GM13976 (cell line): ENCODE measurements at regions not wholly inside any gene's neighbourhood (a gene's known extent, or its start where the extent isn't known, plus 50 kb on each side); places are given as distances from the start of the nearest gene placed in this dataset.

Source experiments
- DNase-seq: peaks from one replicate; pipeline ENCODE4 v3.0.0; 2012; ENCODE audit warnings: low spot score
- CTCF ChIP-seq: IDR thresholded peaks from 2 replicates; pipeline ENCODE4 v1.5.1; 2012; ENCODE audit warnings: borderline replicate concordance, mild to moderate bottlenecking; ENCODE audit not compliant: insufficient read depth; ENCODE audit errors: extremely low read depth, missing control alignments, control extremely low read depth
- in situ Hi-C: fragments of 300-500 bp; cut with MboI; formaldehyde crosslinking; loops from one replicate; pipeline ENCODE4 v1.12.0; 2022; ENCODE audit warnings: low sequenced_read_pairs, mixed read lengths, inconsistent platforms; ENCODE audit not compliant: unreplicated experiment

DNA sequence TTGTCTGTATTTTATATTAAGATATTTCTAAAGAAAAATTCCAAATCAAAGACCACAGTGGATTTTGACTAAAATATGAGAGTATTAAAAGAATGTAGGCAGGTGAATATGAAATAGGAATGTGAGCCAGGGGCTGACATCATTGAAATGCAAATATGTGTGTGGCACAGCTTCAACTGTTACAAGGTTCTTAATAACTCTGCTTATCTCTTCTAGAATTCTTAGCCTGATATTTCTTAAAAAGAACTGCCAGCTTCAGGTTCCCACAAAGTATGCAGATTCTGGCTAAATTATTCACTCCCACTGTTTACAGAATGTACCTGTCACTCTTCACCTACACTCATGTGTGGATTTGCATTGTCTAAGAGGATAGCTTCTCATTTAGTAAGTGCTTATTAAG is 274.4 kb downstream of the DIRAS2 start:
- DNase-seq: no peak
- no peak for TF ChIP-seq CTCF
- in situ Hi-C loops: no loop called here

GRCh38 chr9:90368928-90369327 is 273.7 kb downstream of the DIRAS2 start:
- TF ChIP-seq CTCF: no peak
- no peak for DNase-seq
- in situ Hi-C loops: no loop called here

GRCh38 chr9:90379771-90380170 is 262.9 kb downstream of the DIRAS2 start:
- in situ Hi-C loops: no loop called here
- DNase-seq: no peak

DNA sequence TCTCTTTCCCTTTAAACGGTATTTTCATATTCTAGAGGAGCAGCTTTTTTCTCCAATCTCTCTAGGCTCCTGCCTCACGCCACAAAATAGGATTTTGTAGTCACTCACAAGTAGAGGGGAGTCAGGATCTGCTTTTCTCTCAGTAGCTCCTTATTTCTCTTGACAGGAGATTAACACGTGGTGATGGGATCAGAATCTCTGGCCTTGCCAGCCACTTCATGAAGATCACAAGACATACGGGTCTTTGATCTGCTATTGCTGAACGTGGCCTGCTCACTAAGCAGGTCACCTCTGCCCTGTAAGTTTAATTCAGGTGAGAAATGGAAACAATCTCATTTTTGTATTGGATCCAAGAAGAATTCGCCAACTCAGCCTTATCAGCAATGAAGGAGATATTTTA is 257.5 kb downstream of the DIRAS2 start:
- no peak for TF ChIP-seq CTCF
- in situ Hi-C loops: no loop called here
- no peak for DNase-seq

More at GRCh38 chr9:90379771-90380170, 262.9 kb downstream of the DIRAS2 start:
- TF ChIP-seq CTCF: no peak

DNA sequence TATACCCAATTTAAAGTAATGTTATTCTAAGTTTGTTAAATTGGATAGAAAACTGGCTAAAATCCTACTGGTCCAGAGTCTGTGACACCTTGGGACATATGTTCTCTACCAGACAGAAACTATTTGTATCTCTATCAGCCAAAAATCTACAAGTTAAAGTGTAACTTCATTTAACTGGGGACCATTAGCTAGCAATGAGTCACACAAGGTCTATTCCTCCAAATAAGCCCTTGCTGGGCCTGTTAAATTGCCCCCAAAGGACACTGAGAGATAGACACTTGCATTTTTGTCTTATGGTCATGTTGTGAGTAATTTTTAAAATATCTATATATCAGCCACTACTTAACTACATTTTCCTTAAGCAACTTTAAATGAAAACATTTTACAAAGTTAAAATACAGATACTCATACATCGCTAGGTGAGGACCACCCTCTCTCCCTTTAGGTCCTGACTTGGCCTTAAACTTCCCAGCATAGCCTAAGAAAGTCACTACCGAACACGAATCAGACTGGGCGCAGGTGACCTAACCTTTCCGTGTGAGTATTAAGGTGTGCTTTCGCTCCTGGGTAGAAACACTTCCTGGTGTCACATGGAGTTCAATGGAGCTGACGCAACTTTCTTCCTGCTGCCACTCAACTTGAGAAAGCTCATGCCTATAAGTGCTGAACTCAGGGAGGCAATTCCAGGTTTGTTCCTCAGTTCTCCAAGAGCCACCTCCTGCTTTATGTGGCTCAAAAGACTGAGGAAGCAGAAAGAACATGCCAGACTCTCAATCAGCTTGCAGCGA is 249.1 kb downstream of the DIRAS2 start:
- no peak for DNase-seq
- in situ Hi-C loops: no loop called here
- TF ChIP-seq CTCF: no peak

GRCh38 chr9:90394871-90395270 is 247.8 kb downstream of the DIRAS2 start:
- in situ Hi-C loops: no loop called here
- DNase-seq: no peak
- TF ChIP-seq CTCF: no peak
